AG08396 (cell line): ENCODE measurements at regions not wholly inside any gene's neighbourhood (a gene's known extent, or its start where the extent isn't known, plus 50 kb on each side); places are given as distances from the start of the nearest gene placed in this dataset.

Source experiments
- DNase-seq: peaks from one replicate; pipeline ENCODE4 v3.0.0; 2012; ENCODE audit warnings: low spot score, mixed read lengths

DNA sequence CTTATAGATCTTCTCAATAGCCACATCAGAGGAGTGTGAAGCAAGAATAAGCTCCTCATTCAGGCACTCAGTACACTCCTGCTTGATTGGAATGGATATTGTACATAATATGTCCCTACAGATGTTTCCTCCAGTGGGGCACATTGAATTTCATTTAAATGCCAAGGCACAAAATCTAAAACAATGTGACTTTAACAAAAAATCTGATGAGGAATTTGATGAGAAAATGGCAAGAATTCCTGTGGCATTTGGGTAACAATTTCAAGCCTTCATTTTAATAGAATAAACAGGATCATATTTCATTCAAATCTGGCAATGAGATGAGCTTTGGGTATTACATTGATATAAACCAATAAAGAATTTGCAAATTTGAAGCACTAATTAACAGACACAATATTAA, 307.7 kb upstream of the PKN2 start:
- no peak for DNase-seq

DNA sequence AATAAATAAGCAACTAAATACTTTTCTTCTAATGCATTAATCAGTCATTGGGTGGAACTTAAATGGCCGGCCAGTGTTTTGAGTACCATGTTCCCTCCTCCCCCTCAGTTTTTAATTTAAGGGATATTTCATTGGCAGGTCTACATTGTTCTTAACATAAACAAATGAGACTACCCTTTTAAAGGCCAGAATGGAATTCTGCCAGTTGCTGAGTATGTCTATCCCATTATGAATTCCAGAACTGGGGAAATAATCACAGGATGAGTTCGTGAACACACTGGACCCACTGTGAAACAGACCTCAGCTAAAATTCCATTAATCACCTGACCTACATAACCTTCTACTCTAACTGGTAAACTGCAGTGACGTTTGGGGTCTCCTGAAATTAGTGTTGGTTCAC, 305.5 kb upstream of the PKN2 start:
- no peak for DNase-seq

DNA sequence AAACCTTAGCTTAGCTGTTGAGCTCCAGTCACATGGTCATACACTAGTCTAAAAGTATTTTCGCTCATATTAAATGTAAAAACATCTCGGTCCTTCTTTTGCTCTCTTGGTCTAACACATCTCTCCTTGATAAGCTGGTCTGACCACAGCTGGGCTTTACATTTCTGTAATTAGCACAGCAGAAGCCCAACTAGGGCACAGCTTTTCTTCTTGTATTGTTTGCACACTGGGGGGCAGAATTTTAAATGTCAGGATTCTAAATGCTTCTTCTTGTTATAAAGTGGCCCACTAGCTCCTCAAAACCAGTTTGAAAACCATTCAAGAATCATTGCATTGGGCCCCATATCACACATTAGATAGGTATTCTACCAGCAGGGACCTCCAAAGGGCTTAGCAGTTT, 289.1 kb upstream of the PKN2 start:
- no peak for DNase-seq

DNA sequence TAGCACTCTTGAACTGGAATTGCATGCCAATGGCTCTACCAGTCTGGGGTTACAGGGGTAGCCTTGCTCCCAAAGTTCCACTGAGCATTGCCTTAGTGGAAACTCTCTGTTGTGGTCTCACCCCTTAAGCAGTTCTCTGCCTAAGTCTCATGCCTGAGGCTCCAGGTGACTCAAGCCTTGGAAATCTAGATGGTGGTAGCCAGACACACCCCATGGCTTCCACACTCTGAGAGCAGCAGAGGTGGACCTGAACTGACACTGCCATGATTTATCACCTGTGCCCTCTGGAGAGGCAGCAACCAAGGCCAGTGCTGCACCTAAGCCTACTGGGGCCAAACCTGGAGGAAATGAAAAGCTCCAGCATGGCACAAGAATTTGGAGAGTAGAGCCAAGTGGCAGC, 285.7 kb upstream of the PKN2 start:
- DNase-seq, result no peak

DNA sequence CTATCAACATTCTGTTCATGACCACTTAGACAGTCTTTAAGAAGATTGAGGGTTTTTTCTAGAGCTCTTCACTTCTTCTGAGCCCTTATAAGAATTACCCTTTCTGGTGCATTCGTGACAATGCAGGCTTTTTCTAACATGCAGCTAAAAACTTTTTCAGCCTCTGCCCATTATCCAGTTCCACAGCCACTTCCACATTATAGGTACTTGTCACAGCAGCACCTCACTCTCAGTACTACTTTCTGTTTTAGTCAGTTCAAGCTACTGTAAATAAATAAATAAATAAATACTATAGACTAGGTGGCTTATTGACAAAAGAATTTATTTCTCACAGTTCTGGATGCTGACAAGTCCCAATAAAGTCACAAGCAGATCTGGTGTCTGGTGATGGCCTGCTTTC, 284.4 kb upstream of the PKN2 start:
- no peak for DNase-seq

DNA sequence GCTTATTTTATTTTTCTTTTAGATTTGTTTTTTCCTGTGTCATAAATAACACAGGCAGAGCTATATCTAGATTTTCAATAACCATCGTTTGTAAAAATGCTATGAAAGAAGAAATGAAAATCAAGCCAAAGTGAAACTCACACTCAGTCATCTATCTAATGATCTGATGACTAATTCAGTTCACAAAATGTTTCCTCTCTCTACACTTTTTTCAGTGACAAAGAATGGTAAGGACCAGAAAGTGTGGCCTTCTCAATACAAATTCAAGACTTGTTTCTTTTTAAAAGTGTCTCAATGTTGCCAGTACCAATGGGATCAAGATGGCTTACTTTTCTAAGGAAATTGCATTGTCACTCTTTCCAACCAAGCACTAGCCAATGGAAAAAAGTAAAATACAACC, 282.8 kb upstream of the PKN2 start:
- DNase-seq, result no peak

DNA sequence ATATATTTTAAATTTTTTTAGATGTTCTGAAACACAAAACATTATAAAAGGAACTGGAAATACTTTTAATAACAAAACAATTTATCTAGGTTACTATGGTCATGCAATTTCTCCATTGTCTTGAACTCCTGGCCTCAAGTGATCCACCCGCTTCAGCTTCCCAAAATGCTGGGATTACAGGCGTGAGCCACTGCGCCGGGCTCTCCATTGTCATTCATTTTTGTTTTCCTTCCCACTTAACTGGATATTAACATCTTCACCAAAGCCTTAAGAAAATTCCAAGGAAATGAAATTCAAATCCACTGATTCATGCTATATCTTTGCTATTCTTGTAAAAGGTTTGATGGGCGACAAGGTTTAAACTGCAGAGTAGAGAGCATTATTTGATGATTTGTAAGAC, 279.5 kb upstream of the PKN2 start:
- DNase-seq, result no peak

DNA sequence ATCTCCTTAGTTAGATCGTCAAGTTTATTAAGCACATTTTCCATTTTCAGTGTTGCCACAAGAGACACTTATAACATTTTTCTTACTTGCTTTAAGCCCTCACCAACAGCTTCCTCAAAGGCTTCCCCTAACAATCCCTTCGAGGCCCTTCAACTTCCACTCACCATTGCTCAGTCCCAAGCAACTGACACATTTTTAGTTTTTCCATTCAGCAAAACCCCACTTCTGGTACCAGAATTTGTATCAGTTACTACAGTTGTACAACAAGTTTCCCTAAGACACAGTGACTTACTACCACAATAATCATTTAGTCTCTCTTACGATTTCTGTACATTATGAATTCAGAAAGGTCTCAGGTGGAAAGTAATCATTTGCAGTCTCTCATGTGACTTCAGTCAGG, 276.8 kb upstream of the PKN2 start:
- no peak for DNase-seq

DNA sequence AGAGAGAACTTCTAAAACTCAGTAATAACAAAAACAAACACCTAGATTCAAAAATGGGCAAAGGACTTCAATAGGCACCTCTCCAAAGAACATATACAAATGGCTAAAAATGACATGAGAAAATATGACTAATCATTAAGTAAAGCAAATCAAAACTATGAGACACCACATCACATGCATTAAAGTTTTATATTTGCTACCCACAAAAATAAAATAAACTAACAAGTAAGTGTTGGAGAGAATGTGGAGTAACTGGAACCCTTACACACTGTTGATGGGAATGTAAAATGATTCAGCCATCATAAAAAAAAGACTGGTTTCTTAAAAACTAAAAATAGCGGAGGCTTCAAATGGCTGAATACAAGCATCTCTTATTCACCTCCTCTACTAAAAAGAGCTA, 262.1 kb upstream of the PKN2 start:
- no peak for DNase-seq

DNA sequence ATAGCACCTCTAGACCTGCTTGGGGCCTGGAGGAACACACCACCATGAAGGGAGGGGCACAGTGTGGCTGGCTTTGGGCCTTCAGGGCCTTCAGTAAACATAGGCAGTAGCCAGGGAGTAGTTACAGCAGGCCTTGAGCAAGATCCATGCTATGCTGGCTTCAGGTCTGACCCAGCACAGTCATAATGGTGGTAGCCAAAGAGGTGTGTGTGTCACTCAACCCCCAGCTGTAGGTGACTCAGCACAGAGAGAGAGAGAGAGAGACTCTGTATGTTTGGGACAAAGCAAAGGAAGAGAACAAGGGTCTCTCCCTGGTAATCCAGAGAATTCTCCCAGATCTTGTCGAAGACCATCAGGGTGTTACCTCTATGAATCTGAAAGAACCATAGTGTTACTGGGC, 250.5 kb upstream of the PKN2 start:
- no peak for DNase-seq

DNA sequence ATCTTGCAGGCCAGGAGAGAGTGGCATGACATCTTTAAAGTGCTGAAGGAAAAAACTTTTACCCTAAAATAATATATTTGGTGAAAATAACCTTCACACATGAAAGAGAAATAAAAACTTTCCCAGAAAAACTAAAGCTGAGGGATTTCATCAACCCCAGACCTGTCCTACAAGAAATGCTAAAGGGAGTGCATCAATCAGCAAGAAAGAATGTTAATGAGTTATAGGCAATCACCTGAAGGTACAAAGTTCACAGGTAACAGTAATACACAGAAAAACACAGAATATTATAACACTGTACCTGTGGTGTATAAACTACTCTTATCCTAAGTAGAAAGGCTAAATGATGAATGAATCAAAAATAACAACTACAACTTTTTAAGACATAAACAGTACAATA, 249.2 kb upstream of the PKN2 start:
- no peak for DNase-seq

DNA sequence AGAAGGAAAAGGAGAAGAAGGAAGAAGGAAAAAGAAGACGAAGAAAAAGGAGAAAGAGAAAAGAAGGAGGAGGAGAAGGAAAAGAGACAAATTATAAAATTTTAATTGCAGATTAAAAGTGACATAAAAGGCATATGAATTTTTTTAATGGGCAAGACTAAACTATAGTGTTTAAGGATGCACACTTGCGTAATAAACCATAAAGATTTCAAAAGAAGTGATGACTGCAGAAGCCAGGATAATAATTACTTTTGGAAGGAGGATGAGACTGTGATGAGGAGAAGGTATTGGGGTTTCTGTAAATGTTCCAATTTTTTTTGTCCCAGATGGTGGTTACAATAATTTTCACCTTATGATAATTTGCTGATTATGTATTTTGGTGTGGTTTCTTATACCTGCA, 243.1 kb upstream of the PKN2 start:
- DNase-seq, result no peak

DNA sequence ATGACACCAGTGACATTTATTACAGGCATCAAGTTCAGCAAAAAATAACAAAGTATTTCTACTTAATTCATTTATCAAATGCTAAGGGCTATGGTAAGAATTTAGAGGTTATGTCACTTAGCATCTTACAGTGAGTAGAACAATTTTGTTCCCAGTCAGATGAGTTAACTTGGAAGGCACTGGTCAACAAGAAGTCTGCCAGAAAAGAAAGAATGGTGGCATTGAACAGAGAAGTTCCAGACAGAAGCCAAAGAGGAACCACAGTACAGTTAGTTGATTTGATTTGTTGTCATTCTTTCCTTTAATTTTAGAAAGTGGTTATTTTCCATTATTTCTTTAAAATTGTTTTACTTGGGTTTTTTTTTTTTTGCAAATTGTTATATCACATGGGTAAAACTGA, 232.2 kb upstream of the PKN2 start:
- no peak for DNase-seq

DNA sequence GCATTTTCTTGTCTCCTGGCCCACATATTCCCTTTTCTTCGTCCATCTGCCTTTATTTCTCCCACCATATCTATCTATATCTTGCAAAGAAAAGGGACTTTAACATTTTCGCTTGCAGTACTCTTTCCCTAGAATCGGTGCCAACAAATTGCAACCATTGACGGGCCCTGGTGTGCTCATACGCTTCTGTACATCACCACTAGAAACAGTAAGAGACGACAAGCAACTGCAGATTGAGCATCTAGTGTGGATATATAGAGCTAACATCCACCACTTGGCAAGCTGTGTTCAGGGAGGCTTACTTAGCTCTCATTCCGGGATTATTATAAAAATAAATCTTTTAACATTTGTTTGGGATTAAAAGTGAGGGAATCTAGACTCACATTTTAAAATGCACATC, 230.8 kb upstream of the PKN2 start:
- DNase-seq, result no peak

DNA sequence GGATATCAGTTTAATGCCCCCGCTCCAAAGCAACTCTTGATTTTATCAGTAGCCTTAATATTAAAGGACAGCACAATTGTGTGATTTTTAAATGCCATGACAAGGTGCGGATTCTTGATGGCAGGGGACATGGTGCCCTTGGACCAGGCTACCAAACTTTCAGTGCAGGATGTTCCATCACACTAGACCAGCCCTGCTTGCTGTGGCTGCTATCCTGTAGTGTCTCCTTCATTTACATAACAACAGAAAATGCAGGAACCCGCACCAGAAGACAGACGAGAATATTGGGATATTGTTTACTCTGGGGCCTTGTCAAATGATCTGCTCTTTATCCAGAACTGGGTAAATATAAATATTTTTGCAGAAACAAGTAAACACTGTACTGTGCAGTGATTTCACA, 229.3 kb upstream of the PKN2 start:
- no peak for DNase-seq

DNA sequence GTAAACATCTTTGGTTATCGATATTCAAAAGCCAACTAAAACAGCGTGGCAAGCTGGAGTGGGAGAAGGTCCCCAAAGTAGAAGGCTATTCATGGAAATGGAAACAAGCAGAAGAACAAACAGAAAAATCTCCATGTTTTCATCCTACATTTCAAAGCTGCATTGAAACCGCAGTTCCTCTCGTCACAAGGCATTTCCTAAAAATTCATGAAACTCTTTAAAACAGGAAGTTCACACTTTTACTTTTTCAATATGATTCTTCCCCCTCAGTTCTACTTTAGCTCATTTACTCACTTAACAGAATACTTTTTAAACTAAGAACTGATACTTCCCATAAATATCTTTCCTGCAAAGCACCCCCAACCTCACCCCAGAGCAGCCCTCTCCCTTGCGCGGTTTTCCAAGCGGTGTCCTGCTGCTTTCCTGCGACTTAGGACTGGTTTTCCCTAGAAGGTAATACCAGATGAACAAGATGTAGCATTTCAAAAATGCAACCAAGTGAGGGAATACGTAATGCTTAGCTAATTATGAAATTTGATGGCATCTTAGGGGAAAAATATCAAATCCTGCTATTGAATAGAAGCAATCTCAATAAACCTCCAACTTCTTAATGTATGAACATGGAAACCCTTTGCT, 228.3 kb upstream of the PKN2 start:
- no peak for DNase-seq

DNA sequence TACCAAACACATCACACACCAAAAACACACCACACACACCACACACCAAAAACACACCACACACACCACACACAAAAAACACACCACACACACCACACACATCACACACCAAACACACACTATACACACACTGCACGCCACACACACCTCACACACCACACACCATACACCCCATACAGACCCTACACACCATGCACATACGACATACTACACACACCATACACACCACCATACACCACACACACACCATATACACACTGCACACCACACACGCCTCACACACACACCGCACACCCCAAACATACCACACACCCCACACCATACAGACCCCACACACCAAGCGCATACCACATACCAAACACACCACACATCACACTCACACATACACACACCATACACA, 226.9 kb upstream of the PKN2 start:
- DNase-seq, result no peak

DNA sequence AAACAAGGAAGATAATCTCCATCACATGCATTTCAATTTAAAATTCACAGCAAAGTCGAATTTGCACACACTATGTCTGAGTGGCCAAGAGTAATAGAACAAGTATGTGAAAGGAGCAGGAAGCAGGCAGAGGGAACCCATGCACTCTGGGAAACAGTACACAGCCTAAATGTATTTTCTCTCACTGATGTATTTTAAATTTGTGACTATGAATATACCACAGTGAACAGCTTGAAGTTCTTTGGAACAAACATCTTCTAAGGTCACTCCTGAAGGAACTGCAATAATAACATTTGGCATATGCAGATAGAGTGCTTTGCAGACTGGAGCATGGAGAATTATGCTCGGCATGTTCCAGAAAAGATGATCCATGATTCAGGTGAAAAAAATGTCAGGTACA, 223.1 kb upstream of the PKN2 start:
- DNase-seq, result no peak

DNA sequence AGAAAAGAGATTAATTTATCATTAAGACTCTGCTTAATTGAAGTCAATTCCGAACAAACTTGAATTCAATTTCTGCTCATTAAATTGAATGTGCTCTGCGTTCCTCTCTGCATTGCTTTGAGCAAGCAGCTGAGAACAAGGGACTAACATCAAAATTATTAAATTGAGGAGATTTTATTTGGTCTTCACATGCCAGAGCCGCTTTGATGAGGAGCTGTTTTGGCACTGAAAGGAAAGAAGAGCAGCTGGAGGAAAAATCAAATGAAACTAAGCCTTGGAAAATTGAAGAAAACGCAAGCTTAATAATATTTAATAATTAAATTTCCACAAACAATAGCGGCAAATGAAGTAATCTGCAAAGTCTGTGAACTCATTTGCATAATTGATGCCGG, 222.0 kb upstream of the PKN2 start:
- no peak for DNase-seq

DNA sequence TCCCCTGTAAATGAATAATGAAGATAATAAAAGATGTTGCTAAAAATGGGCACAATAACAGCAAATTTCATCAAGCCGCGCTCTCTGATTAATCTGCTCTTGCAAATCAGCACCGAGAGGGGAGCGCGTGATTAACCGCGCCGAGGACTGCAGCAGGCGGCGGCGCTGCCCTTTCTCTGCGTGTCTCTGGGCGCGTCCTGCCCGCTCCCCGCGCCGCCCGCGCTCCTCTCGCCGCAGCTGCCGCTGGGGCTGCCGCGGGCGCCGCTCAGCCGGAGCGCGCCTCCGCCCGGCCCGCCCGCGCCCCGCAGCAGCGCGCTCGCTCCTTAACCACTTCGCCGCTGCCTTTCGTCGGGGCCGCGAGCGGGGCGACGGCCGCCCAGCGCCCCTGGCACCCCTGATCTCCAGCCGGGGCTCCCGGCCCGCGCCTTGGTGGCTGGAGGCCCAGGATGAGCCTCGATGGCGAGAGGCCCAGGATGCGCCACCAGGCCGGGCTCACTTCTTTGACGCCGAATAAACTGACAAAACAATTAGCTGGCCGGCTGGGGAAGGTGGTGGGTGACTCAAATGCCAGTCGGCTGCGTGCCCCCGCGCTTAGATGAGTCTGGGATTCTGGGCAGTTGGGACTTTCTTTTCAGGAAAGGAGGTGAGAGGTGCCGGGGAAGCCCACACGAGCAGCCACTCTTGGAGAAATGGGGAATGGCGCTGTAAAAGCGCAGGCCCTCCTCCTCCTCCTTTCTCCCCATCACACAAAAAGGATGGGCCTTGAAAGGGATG, 221.4 kb upstream of the PKN2 start:
- peak; percentile 64 for DNase-seq

DNA sequence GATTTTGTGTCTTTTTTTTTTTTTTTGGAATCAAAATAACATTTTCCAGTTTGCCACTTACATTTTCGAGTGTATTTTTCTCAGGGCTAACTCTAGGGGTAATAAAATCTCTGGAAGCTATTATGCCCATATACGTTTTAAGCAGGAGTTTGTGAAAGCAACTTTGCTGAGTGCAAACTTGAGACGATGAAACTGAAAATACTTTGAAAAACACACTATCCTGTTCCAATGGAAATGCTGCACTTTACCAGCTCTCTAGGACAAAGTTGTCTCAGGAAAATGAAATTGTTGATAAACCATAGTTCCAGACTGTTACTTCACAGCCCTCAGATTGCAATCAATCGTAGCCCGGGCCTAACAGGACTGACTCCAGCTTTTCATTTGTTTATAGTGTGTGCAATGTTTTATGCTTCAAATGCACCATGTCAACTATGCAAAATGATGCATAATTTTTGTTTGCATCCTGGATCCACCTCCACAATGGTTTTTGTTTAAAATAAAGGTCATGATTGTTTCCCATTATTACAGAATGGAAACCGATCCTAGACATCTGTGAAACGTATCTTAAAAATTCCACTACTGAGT, 220.6 kb upstream of the PKN2 start:
- DNase-seq, result no peak

DNA sequence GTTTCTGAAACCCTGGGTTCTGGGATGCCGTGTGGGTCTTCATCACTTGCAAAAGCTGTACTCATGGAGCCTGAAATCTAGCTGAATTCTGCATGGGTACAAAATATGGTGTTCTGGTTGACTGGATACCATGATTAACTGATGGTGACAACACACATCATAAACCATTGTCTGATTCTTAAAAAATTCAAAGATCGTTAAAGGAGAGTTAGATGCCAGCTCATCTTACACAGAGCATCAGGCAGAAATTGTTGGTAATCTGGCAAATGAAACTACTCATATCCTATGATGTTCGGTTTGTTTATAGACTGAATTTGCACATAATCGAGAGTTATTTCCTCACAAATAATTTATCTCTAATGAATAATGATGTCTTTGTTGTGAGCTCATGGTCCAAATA, 218.1 kb upstream of the PKN2 start:
- DNase-seq, result no peak

DNA sequence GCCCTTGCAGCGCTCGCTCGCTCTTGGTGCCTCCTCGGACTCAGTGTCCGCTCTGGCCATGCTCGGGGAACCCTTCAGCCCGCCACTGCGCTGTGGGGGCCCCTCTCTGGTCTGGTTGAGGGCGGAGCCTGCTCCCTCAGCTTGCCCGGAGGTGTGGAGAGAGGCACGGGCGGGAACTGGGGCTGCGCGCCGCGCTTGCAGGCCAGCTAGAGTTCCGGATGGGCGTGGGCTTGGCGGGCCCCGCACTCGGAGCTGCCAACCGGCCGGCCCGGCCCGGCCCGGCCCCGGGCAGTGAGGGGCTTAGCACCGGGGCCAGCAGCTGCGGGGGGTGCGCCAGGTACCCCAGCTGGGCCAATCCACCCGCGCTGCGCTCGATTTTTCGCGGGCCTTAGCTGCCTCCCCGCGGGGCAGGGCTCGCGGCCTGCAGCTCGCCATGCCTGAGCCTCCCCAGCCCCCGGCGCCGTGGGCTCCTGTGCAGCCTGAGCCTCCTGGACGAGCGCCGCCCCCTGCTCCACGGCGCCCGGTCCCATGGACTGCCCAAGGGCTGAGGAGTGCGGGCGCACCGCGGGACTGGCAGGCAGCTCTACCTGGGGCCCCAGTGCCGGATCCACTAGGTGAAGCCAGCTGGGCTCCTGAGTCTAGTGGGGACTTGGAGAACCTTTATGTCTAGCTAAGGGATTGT, 217.0 kb upstream of the PKN2 start:
- DNase-seq, result no peak
